ENCODE measurements at regions not wholly inside any gene's neighbourhood (a gene's known extent, or its start where the extent isn't known, plus 50 kb on each side); places are given as distances from the start of the nearest gene placed in this dataset.

DNA sequence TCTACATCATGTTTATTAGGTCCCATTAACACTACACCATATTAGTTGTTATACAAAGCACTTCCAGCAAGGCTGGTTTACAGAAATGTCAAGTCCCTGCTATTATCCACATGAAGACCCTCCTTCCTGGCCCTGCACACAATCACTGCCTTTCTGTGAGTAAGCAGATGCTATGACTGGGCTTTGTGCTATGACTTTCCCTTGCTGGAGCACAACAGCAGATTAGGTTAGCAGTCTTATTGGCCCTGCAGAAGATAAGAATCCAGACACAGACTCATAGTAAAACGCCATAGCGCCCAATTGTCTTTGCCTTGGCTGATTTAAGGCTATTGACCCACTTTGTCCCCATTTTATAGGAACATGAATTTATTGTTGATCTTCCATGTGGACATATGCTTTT lies 228.9 kb upstream of the ACTBL2 start:
- H3K27ac Mint-ChIP-seq, result no peak overlapping the region
- H3K9me3 Mint-ChIP-seq, result peaks cover 0 to 7% of the 10 kb centered on the region in 2 donors
- H3K4me1 Mint-ChIP-seq, result no peaks in the 10 kb centered on the region
- Histone ChIP-seq H3K27me3 (ENCODE audit: control insufficient read depth, insufficient read depth, low read length) (no peaks in the 10 kb centered on the region), H3K4me3 (ENCODE audit: low read length) (no peak overlapping the region), H3K4me1 (ENCODE audit: control insufficient read depth, insufficient read depth, low read length) (no peaks in the 10 kb centered on the region), H3K27ac (ENCODE audit: low read length) (no peak overlapping the region), H3K9me3 (ENCODE audit: control insufficient read depth, insufficient read depth, low read length) (no peaks in the 10 kb centered on the region), H3K36me3 (ENCODE audit: control insufficient read depth, insufficient read depth, low read length) (no peaks in the 10 kb centered on the region)
- intact Hi-C loops (cut with micrococcal nuclease), result no loop called here
- no peaks in the 10 kb centered on the region for H3K36me3 Mint-ChIP-seq
- no peak overlapping the region for H3K4me3 Mint-ChIP-seq
- no peak for ATAC-seq
- 100% methylated on average over 2 of the region's 2 CpGs for WGBS (ENCODE audit: insufficient coverage)
- H3K27me3 Mint-ChIP-seq (ENCODE audit: low read depth in 2 of 2), result peaks cover 4 to 7% of the 10 kb centered on the region in 2 donors
- no peak for TF ChIP-seq CTCF (IDR thresholded peaks at IDR 0.05)
- DNase-seq, result no peak

DNA sequence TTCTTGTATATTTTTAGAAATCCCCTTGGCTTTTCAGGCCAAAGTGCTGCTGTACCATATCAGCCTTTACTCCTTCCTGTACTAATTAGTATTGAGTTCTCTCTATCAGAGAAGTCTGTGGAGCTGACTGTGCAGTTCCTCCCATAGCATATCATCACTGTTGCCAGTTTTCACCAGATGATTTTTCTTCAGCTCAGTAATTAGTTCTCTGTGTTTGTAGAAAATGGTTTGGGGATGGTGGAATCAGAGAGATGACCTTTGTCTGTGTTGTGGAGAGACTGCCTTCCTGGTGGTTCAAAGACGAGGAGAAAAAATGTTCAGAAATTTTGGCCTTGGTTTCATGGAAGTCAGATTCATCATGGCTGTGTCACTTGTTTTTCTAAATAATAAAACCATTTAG lies 227.5 kb upstream of the ACTBL2 start:
- H3K4me3 Mint-ChIP-seq, result no peak overlapping the region
- Histone ChIP-seq H3K27ac (ENCODE audit: low read length) (no peak overlapping the region), H3K9me3 (ENCODE audit: control insufficient read depth, insufficient read depth, low read length) (no peaks in the 10 kb centered on the region), H3K4me1 (ENCODE audit: control insufficient read depth, insufficient read depth, low read length) (no peaks in the 10 kb centered on the region), H3K4me3 (ENCODE audit: low read length) (no peak overlapping the region), H3K36me3 (ENCODE audit: control insufficient read depth, insufficient read depth, low read length) (no peaks in the 10 kb centered on the region), H3K27me3 (ENCODE audit: control insufficient read depth, insufficient read depth, low read length) (no peaks in the 10 kb centered on the region)
- intact Hi-C loops (cut with micrococcal nuclease), result no loop called here
- 78% methylated on average over 1 of the region's 1 CpG for WGBS (ENCODE audit: insufficient coverage)
- H3K27me3 Mint-ChIP-seq (ENCODE audit: low read depth in 2 of 2), result peaks cover 0 to 7% of the 10 kb centered on the region in 2 donors
- no peaks in the 10 kb centered on the region for H3K9me3 Mint-ChIP-seq
- no peak for ATAC-seq
- H3K4me1 Mint-ChIP-seq, result no peaks in the 10 kb centered on the region
- no peak for DNase-seq
- no peak for TF ChIP-seq CTCF (IDR thresholded peaks at IDR 0.05)
- H3K27ac Mint-ChIP-seq, result no peak overlapping the region
- no peaks in the 10 kb centered on the region for H3K36me3 Mint-ChIP-seq

- Mint-ChIP-seq H3K4me1 (no peaks in the 10 kb centered on the region), H3K36me3 (no peaks in the 10 kb centered on the region), H3K4me3 (no peak overlapping the region), H3K9me3 (no peaks in the 10 kb centered on the region), H3K27me3 (ENCODE audit: low read depth in 2 of 2) (no peaks in the 10 kb centered on the region), H3K27ac (no peak overlapping the region)
- H3K27me3 ChIP-seq (ENCODE audit: control insufficient read depth, insufficient read depth, low read length), result no peaks in the 10 kb centered on the region
- WGBS (ENCODE audit: insufficient coverage), result no CpG with 5 or more reads among the region's 3 CpGs
- ATAC-seq (no peak), DNase-seq (no peak)
- no peaks in the 10 kb centered on the region for H3K36me3 ChIP-seq (ENCODE audit: control insufficient read depth, insufficient read depth, low read length)
- intact Hi-C loops (cut with micrococcal nuclease), result no loop called here
- H3K9me3 ChIP-seq (ENCODE audit: control insufficient read depth, insufficient read depth, low read length), result no peaks in the 10 kb centered on the region
- H3K27ac ChIP-seq (ENCODE audit: low read length), result no peak overlapping the region
- H3K4me1 ChIP-seq (ENCODE audit: control insufficient read depth, insufficient read depth, low read length), result no peaks in the 10 kb centered on the region
- no peak for TF ChIP-seq CTCF (IDR thresholded peaks at IDR 0.05)
- H3K4me3 ChIP-seq (ENCODE audit: low read length), result no peak overlapping the region
Observed at GRCh38 chr5:57705769-57706168, 223.2 kb upstream of the ACTBL2 start.

DNA sequence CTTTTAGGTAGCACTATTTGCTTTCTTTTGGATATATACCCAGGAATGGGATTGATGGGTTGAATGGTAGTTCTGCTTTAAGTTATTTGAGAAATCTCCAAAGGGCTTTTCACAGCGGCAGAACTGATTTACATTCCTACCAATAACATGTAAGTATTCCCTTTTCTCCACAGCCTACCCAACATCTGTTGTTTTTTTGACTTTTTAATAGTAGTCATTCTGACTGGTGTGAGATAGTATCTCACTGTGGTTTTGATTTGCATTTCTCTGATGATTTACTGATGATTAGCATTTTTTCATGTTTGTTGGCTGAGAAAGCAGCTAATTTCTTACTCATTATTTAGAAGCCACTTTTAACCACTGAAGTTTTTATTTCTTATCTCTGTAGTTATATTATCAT lies 221.1 kb upstream of the ACTBL2 start:
- intact Hi-C loops (cut with micrococcal nuclease), result no loop called here
- H3K4me1 ChIP-seq (ENCODE audit: control insufficient read depth, insufficient read depth, low read length), result no peaks in the 10 kb centered on the region
- H3K4me3 ChIP-seq (ENCODE audit: low read length), result no peak overlapping the region
- H3K9me3 ChIP-seq (ENCODE audit: control insufficient read depth, insufficient read depth, low read length), result no peaks in the 10 kb centered on the region
- no peak for TF ChIP-seq CTCF (IDR thresholded peaks at IDR 0.05)
- no peaks in the 10 kb centered on the region for H3K27me3 ChIP-seq (ENCODE audit: control insufficient read depth, insufficient read depth, low read length)
- no peaks in the 10 kb centered on the region for H3K36me3 ChIP-seq (ENCODE audit: control insufficient read depth, insufficient read depth, low read length)
- Mint-ChIP-seq H3K4me1 (no peaks in the 10 kb centered on the region), H3K9me3 (peaks cover 0 to 2% of the 10 kb centered on the region in 2 donors), H3K4me3 (no peak overlapping the region), H3K27me3 (ENCODE audit: low read depth in 2 of 2) (no peaks in the 10 kb centered on the region), H3K36me3 (no peaks in the 10 kb centered on the region), H3K27ac (no peak overlapping the region)
- H3K27ac ChIP-seq (ENCODE audit: low read length), result no peak overlapping the region
- DNase-seq (no peak), ATAC-seq (no peak)
- no CpG with 5 or more reads among the region's 1 CpG for WGBS (ENCODE audit: insufficient coverage)
